HK-2 (cell line): ENCODE measurements at regions not wholly inside any gene's neighbourhood (a gene's known extent, or its start where the extent isn't known, plus 50 kb on each side); places are given as distances from the start of the nearest gene placed in this dataset.
"Not testable (repeated sequence)": the region's sequence is repeated elsewhere in the genome, so short reads cannot be mapped to it uniquely, and the experiment has no call there.

Source experiments
- DNase-seq: peaks from one replicate; pipeline ENCODE4 v3.0.0-alpha.2; 2018; ENCODE audit not compliant: unreplicated experiment

DNA sequence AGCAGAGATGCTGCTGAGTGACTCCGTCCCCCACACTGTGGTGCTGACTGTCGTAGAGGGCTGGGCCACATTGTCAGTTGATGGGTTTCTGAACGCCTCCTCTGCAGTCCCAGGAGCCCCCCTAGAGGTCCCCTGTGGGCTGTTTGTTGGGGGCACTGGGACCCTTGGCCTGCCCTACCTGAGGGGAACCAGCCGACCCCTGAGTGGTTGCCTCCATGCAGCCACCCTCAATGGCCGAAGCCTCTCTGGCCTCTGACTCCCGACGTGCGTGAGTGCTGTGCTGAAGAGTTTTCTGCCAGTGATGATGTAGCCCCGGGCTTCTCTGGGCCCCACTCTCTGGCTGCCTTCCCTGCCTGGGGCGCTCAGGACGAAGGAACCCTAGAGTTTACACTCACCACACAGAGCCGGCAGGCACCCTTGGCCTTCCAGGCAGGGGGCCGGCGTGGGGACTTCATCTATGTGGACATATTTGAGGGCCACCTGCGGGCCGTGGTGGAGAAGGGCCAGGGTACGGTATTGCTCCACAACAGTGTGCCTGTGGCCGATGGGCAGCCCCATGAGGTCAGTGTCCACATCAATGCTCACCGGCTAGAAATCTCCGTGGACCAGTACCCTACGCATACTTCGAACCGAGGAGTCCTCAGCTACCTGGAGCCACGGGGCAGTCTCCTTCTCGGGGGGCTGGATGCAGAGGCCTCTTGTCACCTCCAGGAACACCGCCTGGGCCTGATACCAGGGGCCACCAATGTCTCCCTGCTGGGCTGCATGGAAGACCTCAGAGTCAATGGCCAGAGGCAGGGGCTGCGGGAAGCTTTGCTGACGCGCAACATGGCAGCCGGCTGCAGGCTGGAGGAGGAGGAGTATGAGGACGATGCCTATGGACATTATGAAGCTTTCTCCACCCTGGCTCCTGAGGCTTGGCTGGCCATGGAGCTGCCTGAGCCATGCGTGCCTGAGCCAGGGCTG is 181.1 kb downstream of the TBC1D2B start:
- DNase-seq: not testable (repeated sequence)

DNA sequence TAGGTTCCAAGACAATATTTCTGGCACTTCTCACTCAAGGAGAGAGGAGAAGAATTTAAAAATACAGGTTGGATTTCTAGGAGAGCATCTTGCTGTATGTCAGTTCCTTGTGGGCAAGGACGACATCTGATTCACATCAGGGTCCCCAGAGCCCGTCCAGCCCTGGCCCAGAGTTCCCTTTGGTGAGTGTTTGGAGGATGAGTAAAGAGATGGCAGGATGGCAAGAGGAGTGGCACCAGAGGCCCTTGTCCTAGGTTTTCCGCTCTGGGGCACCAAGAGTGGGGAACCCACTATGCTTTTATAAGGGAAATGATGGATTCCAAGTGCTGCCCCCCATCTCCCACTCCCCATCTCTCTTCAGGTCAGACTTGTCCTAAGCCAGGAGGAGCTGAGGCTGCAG is 181.8 kb downstream of the TBC1D2B start:
- no peak for DNase-seq

DNA sequence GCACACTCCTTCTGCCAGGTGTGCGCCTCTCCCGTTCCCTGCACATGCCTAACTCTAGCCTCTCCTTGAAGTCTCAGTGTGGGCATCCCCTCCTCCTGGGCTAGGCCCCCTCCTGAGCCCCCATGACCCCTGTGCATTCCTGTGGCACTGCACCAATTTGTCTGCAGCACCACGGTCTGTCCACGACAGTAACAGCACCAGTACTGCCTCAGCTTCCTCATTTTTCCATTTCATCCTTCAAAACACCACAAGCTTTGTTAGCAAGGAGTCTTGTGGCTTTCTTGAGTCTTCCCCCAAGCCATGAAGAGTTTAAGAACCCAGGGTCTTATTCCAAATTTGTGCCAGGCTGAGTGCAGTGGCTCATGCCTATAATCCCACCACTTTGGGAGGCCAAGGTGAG is 182.4 kb downstream of the TBC1D2B start:
- DNase-seq: not testable (repeated sequence)

DNA sequence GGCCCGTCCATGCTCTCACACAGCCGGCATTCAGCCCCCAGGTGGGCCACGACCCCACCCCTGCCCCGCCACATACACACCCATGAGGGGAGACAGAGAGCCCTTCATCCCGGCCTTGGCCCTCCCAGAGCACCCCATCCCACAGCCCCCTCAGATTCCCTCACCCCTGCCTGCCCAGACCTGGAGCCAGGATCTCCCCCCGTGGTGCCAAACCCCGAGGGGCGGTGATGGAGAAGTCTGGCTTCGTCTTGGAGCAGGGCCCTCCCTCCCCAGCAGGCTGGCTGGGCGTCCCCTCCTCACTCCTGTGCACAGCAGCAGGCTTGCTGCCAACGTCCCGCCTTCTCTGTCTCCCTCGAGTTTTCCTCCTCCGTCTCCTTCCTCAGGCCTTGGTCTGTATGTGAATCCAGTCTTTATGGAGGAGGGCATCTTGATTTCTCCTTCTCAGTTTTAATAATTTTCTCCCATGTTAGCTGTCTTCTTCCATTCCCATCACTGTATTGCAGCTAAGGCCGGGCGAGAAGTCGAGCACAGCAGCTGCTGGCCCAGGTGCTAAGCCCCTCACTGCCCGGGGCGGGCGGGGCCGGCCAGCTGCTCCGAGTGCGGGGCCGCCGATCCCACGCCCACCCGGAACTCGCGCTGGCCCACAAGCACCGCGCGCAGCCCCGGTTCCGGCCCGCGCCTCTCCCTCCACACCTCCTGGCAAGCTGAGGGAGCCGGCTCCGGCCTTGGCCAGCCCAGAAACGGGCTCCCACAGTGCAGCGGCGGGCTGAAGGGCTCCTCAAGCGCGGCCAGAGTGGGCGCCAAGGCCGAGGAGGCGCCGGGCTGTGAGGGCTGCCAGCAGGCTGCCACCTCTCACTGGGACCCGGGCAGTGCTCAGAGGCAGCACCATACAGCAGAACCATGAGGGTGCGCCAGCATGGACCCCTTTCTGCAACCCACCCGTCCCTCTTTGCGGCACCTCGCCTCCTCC is 183.6 kb downstream of the TBC1D2B start:
- DNase-seq: not testable (repeated sequence)

DNA sequence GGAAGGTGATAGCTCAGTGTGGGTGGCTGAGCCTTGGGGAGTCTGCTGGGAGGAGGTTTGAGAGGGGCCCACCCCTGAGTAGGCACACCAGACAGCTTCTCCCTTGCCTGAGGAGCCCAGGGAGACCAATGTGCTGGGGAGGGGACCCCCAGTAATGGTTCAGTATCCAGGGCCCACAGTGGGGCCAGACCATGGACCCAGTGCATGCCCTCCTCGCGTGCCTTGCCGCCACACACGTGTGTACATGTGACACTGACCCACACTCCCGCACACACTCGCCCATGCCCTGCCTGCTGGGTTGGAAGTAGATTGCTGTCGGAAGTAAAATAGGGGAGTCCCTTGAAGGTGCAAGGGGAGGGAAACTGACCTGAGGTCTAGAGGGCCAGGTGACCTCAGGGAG is 184.3 kb downstream of the TBC1D2B start:
- DNase-seq: not testable (repeated sequence)

DNA sequence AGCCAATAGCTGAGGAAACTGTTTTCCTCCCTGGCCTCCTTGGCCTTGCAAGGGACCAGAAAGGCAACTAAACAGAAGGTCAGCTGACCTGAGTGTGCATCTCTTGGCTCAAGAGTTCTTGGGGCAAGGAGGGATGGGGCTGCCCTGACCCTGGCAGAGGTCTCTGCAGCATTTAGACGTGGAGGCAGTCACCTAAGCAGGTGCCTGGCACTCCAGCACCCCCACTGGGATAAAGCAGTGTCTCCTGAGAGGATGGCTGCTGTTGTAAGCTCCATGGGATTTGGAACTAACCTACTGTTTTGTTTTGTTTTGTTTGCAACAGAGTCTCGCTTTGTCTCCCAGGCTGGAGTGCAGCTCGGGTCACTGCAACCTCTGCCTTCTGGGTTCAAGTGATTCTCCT is 185.2 kb downstream of the TBC1D2B start:
- DNase-seq: no peak

DNA sequence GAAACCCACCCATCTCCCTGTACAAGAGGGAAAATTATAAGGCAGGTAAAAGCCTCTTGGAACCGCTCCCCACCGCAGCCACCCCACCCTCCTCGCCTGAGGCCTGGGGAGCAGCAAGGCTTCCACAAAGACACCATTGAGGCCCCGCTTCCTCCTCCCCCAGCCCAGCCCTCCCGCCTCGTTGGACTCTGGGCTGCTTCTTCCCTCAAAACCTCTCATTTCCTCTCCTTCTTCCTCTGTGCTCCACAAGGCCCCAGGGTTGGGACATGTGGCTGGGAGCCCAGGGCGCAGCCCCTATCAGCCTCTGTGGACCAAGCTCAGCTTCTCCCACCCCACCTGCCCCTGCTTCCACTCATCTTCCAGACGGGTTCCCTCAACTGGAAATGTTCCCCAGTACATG is 185.6 kb downstream of the TBC1D2B start:
- DNase-seq: not testable (repeated sequence)

DNA sequence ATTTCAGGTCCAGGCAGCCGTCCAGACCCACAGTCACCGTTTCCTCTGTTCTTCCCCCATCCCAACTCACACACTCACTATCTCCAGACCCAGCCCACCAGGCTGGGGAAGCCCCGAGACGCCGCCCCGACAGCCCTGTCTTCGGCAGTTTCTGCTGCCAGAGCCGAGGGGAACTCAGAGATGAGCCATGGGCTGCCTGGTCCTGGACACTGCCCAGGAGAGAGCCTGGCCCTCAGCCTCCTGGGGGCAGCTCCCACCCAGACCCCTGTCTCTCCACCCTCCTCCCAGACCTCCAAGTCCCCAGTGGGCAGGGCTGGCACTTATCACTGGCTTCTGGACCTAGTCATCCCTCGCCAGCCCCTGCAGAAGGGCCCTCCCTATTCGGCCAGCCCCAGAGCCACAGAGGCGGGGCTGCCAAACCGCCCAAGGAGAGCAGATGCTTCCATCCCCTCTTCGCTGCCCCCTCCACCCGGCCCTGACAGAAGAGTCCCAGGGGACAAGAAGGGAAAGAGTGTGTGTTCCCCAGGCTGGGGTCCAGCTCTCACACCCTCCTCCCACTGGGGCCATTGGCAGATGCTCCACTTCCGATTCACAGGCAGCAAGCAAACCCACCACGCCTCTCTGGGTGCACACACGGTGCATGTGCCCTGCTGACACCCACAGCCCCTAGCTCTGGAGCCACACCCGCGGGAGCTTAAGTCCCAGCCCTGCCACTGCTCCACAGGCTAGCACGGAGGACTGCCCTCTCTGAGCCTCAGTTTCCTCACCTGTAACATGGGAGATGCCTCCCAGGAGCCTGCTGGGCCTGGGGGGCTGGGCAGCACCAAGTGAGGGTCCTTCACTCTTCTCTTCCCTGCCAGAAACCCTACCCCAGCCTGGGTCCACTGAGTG is 186.4 kb downstream of the TBC1D2B start:
- not testable (repeated sequence) for DNase-seq

DNA sequence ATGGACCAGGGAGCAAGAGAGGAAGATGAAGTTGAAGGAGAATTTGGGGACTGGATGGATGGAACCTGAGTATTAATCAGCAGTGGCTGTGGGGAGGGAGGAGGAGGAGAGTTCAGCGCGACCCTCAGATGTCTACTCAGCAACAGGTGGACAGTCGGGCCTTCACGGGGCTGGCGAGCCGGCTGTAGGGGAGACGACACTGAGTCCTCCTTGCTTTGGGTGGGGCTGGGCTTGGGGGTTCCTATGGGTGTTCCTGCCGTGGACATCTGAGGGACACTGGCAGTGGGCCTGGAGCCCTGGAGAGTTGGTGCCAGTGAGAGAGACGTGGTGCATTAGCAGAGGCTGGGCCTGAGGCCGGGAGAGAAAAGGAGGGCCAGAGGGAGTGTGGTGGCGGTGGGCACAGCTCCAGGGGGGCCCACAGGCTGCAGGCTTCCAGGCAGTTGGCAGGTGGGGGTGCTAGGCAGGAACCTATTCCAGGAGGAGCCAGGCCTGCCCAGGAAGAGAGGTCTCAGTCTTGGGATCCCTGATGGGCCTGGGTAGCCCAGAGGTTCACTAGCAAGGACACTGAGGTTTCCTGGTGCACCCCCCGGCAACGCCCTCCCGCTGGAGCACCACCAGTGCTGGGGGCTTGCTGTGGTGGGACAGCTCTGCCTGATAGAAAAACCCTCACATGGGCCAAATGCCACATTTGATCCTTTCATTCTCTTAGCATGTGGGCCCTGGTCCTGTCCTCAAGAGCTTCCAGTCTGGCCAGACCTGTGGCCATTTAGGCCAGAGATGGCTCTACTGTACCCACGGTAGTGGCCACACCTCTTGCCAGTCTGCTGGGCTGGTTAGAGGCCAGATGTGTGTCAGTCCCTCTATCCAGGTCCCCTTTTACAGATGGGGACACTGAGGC is 187.4 kb downstream of the TBC1D2B start:
- not testable (repeated sequence) for DNase-seq

DNA sequence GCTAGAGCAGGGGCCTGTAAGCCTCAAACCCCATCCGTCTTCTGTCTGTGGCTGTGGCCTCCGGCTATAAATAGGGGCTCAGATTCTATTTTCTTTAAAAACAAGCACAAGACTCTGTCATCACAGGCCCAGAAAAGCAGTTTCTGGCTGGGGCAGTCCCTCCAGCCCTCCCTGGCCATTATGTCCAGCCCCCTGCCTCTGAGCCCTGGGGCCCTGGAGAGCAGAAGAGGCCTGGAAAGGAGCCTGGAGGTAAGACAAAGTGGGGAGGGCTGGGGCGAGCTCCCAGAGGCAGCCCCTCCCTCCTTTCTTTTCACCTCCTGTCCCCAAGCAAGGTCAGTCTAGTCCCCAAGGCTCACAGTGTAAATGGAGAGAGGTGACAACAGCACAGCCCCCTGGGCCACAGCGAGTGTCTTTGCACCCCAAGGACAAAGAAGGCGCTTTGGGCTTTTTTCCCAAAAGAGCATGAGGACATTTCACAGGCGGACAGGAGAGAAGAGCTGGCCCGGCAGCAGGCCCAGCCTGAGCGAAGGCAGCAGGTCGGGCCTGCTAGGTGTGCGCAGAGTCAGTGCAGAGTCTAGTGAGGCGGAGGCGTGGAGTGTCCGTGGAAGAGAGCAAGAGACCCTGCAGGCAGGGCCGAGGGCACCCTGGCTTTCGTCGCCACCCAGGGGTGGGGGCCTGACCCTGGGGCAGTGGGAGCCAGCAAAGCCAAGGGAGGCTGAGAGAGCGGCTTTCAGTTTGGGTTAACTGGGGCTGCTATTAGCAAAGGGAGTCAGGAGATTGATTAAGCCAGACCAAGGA is 188.3 kb downstream of the TBC1D2B start:
- no peak for DNase-seq

DNA sequence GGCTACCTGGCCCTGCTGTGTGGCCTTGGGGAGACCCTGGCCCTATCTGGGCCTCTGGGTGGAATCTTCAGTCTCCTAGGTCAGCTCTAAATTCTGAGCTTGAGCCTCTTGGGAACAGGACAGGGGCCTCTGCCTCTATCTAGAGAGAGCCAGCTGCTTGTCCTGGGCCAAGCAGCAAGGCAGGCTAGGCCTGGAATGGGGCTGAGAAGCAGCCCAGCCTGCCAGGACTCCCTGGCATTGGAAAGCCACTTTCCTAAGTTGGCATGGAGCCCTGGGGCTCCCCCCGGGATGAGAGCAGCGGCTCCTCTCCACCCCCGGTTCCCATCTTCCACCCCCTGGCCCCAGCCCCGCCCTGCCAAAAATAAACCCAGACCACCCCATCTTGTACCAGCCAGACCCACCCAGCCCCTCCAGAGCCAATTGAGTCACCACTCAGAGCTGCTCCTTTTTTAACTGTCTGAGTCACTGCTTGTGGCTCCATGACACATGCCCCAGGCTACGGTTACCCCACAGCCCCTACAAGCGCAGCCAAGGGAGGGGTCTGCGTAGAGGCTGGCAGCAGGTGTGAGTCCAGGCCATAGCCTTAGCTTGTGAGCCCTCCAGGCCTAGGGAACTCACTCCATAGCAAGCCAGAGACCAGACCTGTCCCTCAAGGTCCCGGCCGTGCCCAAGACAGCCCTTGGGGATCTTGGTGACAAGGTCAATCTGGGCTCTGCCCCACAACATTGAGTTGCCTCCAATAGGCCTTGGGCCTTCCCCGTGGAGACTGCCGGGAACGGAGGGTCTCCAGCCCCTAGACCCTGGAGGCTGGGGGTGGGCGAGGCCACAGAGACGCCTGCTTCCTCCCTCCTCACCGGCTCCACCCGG is 189.7 kb downstream of the TBC1D2B start:
- DNase-seq: not testable (repeated sequence)

DNA sequence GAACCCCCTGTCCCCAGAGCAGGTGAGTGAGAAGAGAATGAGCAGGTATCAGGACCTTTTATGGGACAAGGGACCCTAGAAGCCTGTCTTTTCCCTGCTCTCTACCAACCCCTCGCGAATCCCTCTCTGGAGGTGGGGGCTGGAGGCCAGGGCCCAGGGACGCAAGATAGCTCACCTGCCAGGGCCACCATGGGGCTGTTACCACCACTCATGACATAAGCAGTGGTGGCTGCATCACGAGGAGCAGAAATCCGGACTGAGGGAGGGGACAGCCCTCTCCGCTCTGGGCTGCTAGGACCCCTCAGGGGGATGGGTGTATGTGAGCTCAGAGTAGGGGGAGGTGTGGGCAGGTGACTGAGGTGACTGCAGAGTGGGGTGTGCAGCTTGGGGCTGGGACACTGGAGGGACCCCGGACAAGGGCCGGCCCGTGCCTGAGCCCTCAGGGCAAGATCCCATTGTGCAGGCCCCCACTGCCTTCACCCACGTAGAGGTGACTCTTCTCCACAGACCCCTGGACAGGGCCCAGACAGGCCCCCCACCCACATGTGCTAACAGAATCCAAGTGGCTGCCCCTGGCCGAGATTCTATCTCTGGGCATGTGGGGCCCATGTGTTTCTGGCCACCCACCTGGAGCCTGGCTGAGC is 190.6 kb downstream of the TBC1D2B start:
- no peak for DNase-seq

DNA sequence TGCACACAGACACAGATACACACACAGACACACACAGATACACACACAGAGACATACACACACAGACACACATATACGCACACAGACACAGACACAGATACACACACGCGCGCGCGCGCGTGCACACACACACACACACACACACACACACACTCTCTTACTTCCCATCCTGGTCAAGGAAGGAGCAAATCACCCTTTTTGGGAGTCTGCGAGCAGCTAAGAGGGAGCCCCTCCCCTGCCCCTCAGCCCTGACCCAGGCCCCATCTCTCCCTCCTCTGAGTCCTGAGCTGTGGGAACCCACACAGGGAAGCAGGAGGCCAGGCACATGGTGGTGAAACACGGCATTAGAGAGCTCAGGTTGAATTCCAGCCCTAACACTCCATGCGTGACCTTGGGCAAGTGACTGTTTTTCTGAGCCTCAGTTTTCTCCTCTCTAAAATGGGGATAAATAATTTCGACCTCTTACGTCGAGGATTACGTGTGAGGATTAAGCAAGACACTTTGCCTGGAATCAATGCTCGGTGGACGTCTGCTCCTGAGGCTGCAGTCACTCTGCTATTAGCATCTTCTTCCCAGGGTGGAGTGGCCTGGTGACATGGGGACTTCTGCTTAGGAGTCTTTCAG is 191.5 kb downstream of the TBC1D2B start:
- not testable (repeated sequence) for DNase-seq

DNA sequence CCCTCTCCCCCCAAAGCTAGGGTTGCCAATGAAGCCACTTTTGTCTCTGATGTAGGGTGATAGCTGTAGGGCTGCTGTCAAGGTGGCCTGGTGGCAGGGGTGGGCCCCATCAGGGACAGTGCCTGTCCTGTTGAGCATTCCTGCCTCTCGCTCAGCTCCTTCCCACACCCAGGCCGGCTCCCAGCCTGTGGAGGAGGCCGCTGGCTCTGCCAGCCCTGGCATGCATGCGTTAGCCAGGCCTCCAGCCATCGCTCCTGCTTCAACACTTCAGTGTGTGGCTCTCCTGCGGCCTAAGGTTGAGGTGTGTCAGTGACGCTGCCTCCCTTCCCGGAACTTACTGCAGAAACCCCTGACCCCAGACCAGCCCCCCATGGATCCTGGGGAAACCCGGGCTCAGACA is 194.5 kb downstream of the TBC1D2B start:
- DNase-seq: not testable (repeated sequence)

DNA sequence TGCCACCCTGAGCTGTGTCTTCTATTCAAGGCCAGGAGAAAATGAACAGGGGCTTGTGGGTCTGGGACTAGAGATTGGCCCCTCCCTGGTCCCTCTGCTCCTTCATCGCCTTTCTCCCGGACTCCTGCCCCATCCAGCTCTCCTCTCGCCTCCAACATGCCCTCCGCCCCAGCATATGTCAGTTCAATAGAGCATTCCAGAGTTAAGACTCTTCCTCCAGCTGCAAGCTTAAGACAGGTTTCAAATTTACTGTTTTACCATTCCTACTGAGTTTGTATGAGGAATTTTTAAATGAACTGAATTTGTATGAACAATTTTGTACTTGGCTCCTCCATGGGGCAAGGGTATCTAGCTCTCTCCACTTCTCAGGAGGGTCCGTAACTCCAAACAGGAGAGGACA is 195.6 kb downstream of the TBC1D2B start:
- DNase-seq: no peak

DNA sequence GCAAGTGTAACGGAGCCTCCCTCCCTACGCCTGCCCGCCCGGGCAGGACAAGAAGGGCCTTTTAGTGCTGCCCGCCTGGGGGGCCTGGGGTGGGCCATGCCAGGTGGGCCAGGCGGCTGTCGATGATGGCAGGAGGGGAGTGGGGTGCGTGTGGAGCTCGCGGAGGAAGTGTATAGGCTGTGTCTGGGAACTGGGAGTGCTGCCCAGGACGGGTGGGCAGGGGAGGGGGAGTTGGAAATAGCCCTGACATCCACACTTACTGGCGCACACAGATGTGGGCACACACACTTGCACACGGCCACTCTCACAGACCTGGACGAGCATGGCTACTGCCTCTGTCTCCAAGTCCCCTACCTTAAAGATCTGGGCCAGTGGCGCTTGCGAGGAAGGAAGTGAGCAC is 196.0 kb downstream of the TBC1D2B start:
- not testable (repeated sequence) for DNase-seq

DNA sequence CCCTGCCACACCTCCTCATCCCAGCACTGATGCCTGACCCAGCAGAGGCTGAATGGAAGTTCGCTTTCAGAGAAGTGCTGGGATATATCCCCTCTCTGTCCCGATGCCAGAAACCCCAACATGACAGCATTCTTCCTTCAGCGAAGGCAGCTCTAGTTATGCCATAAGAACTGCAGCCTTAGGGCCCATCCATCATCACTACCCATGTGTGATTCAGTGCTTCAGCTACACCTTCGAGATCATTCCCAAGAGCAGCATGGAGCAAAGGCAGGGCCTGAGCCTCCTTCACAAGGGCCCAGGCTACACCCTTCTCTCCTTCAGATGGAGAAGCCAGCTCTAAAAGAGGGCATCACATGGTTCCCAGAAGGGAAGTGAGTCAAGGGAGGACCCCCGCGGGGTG is 198.0 kb downstream of the TBC1D2B start:
- not testable (repeated sequence) for DNase-seq
